Tibial nerve (tissue), 4 donors: ENCODE measurements at regions not wholly inside any gene's neighbourhood (a gene's known extent, or its start where the extent isn't known, plus 50 kb on each side); places are given as distances from the start of the nearest gene placed in this dataset.

Experiments
- DNase-seq, 2 donors: peaks; one replicate each; pipeline ENCODE4 v3.0.0-alpha.2; 2019; ENCODE audit warnings: low spot score in 2 of 2
- H3K27ac ChIP-seq, 4 donors: fragments of 200-600 bp; sonication (generic) in 3 of 4; one replicate each; pipeline ENCODE4 v1.5.1; 2017 to 2019; ENCODE audit warnings: mild to moderate bottlenecking in 1 of 4
- H3K27me3 ChIP-seq, 2 donors: fragments of 200-600 bp; sonication (generic) in 1 of 2; one replicate each; pipeline versions ENCODE4 v1.5.1 to v1.6.0; 2017 to 2019
- H3K36me3 ChIP-seq, 3 donors: fragments of 200-600 bp; sonication (generic); one replicate each; pipeline ENCODE4 v1.5.1; 2018 to 2019
- H3K4me1 ChIP-seq, 4 donors: fragments of 200-600 bp; sonication (generic) in 3 of 4; one replicate each; pipeline ENCODE4 v1.5.1; 2017 to 2019
- H3K4me3 ChIP-seq, 4 donors: fragments of 200-600 bp; sonication (generic) in 3 of 4; one replicate each; pipeline ENCODE4 v1.5.1; 2017 to 2019; ENCODE audit warnings: mild to moderate bottlenecking in 1 of 4, moderate library complexity in 1 of 4
- H3K9me3 ChIP-seq, 4 donors: fragments of 200-600 bp; sonication (generic) in 3 of 4; one replicate each; pipeline ENCODE4 v1.5.1; 2017 to 2019
- CTCF ChIP-seq, 5 experiments: fragments of 200-600 bp in 3 of 5; fragments of 450-650 bp in 2 of 5; sonication (generic) in 3 of 5; IDR thresholded peaks; one replicate each; pipeline ENCODE4 v1.5.1; 2016 to 2019; ENCODE audit warnings: antibody characterized with exemption in 5 of 5, mild to moderate bottlenecking in 3 of 5, moderate library complexity in 2 of 5
- EP300 ChIP-seq, 2 donors: sonication (generic); formaldehyde crosslinking; IDR thresholded peaks; one replicate each; pipeline ENCODE4 v1.6.1; 2017; ENCODE audit warnings: antibody characterized with exemption in 2 of 2, mild to moderate bottlenecking in 1 of 2
- POLR2A ChIP-seq, 2 donors: fragments of 450-650 bp; IDR thresholded peaks; one replicate each; pipeline ENCODE4 v1.6.1; 2017; ENCODE audit warnings: antibody characterized with exemption in 2 of 2, mild to moderate bottlenecking in 2 of 2, moderate library complexity in 2 of 2
- WGBS, 2 donors: methylation state at CpG; one replicate each; pipeline ENCODE4 v1.1.5; 2018; 5-methylcytosine and 5-hydroxymethylcytosine counted together

GRCh38 chr6:149131891-149132290 lies 185.6 kb upstream of the TAB2 start:
- TF ChIP-seq POLR2A (IDR thresholded peaks at IDR 0.05) (no peak), EP300 (IDR thresholded peaks at IDR 0.05) (no peak), CTCF (IDR thresholded peaks at IDR 0.05) (no peak)
- no peak for DNase-seq
- Histone ChIP-seq H3K27ac (no peak overlapping the region), H3K9me3 (no peaks in the 10 kb centered on the region), H3K4me1 (peaks cover 0 to 16% (median 0%) of the 10 kb centered on the region in 4 donors), H3K4me3 (no peak overlapping the region), H3K36me3 (no peaks in the 10 kb centered on the region), H3K27me3 (no peaks in the 10 kb centered on the region)
- 79 to 90% methylated on average over 4 of the region's 4 CpGs for WGBS, 2 donors

GRCh38 chr6:149132336-149132735 lies 185.2 kb upstream of the TAB2 start:
- H3K4me3 ChIP-seq = no peak overlapping the region
- no peaks in the 10 kb centered on the region for H3K36me3 ChIP-seq
- no peak overlapping the region for H3K27ac ChIP-seq
- H3K4me1 ChIP-seq = peaks cover 0 to 16% (median 0%) of the 10 kb centered on the region in 4 donors
- TF ChIP-seq POLR2A (IDR thresholded peaks at IDR 0.05) = no peak
- TF ChIP-seq CTCF (IDR thresholded peaks at IDR 0.05) = no peak
- no peak for TF ChIP-seq EP300 (IDR thresholded peaks at IDR 0.05)
- H3K9me3 ChIP-seq = no peaks in the 10 kb centered on the region
- DNase-seq = no peak
- WGBS, 2 donors = 90 to 98% methylated on average over 3 of the region's 3 CpGs
- H3K27me3 ChIP-seq = no peaks in the 10 kb centered on the region

GRCh38 chr6:149134511-149134933 lies 183.0 kb upstream of the TAB2 start:
- TF ChIP-seq POLR2A (IDR thresholded peaks at IDR 0.05) = no peak
- no peak for TF ChIP-seq EP300 (IDR thresholded peaks at IDR 0.05)
- TF ChIP-seq CTCF (IDR thresholded peaks at IDR 0.05) = no peak
- Histone ChIP-seq H3K4me3 (no peak overlapping the region), H3K27ac (no peak overlapping the region), H3K4me1 (peaks cover 0 to 16% (median 0%) of the 10 kb centered on the region in 4 donors), H3K27me3 (no peaks in the 10 kb centered on the region), H3K36me3 (no peaks in the 10 kb centered on the region), H3K9me3 (no peaks in the 10 kb centered on the region)
- no peak for DNase-seq
- 10 to 19% methylated on average over 4 of the region's 4 CpGs for WGBS, 2 donors

GRCh38 chr6:149135809-149136208 lies 181.7 kb upstream of the TAB2 start:
- Histone ChIP-seq H3K27me3 (no peaks in the 10 kb centered on the region), H3K27ac (no peak overlapping the region), H3K9me3 (no peaks in the 10 kb centered on the region), H3K4me3 (no peak overlapping the region), H3K4me1 (peaks cover 0 to 16% (median 2%) of the 10 kb centered on the region in 4 donors), H3K36me3 (no peaks in the 10 kb centered on the region)
- 70 to 74% methylated on average over 3 of the region's 3 CpGs for WGBS, 2 donors
- no peak for DNase-seq
- no peak for TF ChIP-seq POLR2A (IDR thresholded peaks at IDR 0.05)
- no peak for TF ChIP-seq CTCF (IDR thresholded peaks at IDR 0.05)
- TF ChIP-seq EP300 (IDR thresholded peaks at IDR 0.05) = no peak

GRCh38 chr6:149136273-149136912 lies 181.1 kb upstream of the TAB2 start:
- DNase-seq = no peak
- no peak overlapping the region for H3K4me3 ChIP-seq
- no peaks in the 10 kb centered on the region for H3K36me3 ChIP-seq
- no peaks in the 10 kb centered on the region for H3K9me3 ChIP-seq
- 85 to 89% methylated on average over 5 of the region's 5 CpGs for WGBS, 2 donors
- no peaks in the 10 kb centered on the region for H3K27me3 ChIP-seq
- H3K27ac ChIP-seq = no peak overlapping the region
- H3K4me1 ChIP-seq = peaks cover 0 to 16% (median 2%) of the 10 kb centered on the region in 4 donors
- TF ChIP-seq POLR2A (IDR thresholded peaks at IDR 0.05) = no peak
- no peak for TF ChIP-seq CTCF (IDR thresholded peaks at IDR 0.05)
- no peak for TF ChIP-seq EP300 (IDR thresholded peaks at IDR 0.05)
